GM12874 (cell line): ENCODE measurements at regions not wholly inside any gene's neighbourhood (a gene's known extent, or its start where the extent isn't known, plus 50 kb on each side); places are given as distances from the start of the nearest gene placed in this dataset.

Experiments used
- CTCF ChIP-seq: IDR thresholded peaks from 2 replicates; pipeline ENCODE4 v1.5.1; 2011; ENCODE audit warnings: low read depth, mild to moderate bottlenecking, control low read depth, low read length, moderate library complexity; ENCODE audit not compliant: insufficient read depth

GRCh38 chr14:53896726-53897125, 59.9 kb downstream of the BMP4 start:
- no peak for TF ChIP-seq CTCF

- no peak for TF ChIP-seq CTCF
These were observed 62.2 kb downstream of the BMP4 start for GRCh38 chr14:53894456-53894855.

GRCh38 chr14:53893374-53893773, 63.3 kb downstream of the BMP4 start:
- no peak for TF ChIP-seq CTCF

- TF ChIP-seq CTCF, result no peak
These were observed 66.0 kb downstream of the BMP4 start for GRCh38 chr14:53890611-53891101.

- no peak for TF ChIP-seq CTCF
These were observed 67.9 kb downstream of the BMP4 start for GRCh38 chr14:53888535-53889386.

GRCh38 chr14:53885136-53885640, 71.4 kb downstream of the BMP4 start:
- TF ChIP-seq CTCF, result no peak

- TF ChIP-seq CTCF, result no peak
These were observed 72.0 kb downstream of the BMP4 start for GRCh38 chr14:53884601-53885000.
